ENCODE measurements at regions not wholly inside any gene's neighbourhood (a gene's known extent, or its start where the extent isn't known, plus 50 kb on each side); places are given as distances from the start of the nearest gene placed in this dataset.

DNA sequence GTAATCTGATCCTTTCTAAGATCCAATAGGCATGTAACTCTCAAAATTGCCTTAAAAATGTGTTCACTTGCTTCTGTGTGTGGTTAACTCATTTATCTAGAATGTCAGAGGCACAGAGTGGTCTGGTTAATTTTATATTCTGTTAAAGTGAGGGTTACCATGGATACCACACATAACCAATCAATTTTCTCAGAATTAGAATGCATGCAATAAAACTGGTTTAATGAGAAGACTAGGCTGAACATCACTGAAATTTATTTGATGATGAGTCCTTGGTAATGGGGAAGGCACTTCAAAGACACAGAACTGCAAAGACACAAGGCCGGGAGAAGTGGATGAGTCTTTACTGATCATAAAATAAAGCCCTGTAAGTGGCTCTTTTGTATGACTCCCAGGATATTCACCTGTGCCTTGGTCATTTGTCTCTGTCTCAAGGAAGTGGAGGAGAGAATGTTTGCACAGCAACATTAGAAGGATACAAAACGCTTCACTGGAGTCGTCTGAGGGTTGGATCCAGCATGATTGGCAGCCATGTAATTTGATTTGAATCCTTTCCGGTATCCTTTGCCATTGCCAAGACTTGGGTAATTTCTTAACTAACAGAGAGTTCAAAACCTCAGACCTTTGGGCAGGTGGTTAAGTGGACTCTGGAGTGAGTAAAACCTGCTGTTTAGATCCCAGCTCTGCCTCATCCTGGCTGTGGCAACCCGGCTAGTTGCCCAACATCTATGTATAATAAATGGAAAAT is 94.0 kb upstream of the RBPJ start (continued):
- TF ChIP-seq NR2C1 (IDR thresholded peaks at IDR 0.05) (no peak), TAF1 (IDR thresholded peaks at IDR 0.05; ENCODE audit: borderline replicate concordance, low read depth, low read length) (no peak), BMI1 (IDR thresholded peaks at IDR 0.05; ENCODE audit: borderline replicate concordance) (no peak), ATF7 (IDR thresholded peaks at IDR 0.05; ENCODE audit: low read depth) (no peak), HCFC1 (IDR thresholded peaks at IDR 0.05; ENCODE audit: low read length) (no peak), KAT2A (conservative IDR thresholded peaks at IDR 0.05; ENCODE audit: control insufficient read depth, low read depth, low read length) (no peak), RAD21 (IDR thresholded peaks at IDR 0.05; ENCODE audit: insufficient read depth, low read depth, low read length) (no peak)
- TF ChIP-seq, protein P1, sequence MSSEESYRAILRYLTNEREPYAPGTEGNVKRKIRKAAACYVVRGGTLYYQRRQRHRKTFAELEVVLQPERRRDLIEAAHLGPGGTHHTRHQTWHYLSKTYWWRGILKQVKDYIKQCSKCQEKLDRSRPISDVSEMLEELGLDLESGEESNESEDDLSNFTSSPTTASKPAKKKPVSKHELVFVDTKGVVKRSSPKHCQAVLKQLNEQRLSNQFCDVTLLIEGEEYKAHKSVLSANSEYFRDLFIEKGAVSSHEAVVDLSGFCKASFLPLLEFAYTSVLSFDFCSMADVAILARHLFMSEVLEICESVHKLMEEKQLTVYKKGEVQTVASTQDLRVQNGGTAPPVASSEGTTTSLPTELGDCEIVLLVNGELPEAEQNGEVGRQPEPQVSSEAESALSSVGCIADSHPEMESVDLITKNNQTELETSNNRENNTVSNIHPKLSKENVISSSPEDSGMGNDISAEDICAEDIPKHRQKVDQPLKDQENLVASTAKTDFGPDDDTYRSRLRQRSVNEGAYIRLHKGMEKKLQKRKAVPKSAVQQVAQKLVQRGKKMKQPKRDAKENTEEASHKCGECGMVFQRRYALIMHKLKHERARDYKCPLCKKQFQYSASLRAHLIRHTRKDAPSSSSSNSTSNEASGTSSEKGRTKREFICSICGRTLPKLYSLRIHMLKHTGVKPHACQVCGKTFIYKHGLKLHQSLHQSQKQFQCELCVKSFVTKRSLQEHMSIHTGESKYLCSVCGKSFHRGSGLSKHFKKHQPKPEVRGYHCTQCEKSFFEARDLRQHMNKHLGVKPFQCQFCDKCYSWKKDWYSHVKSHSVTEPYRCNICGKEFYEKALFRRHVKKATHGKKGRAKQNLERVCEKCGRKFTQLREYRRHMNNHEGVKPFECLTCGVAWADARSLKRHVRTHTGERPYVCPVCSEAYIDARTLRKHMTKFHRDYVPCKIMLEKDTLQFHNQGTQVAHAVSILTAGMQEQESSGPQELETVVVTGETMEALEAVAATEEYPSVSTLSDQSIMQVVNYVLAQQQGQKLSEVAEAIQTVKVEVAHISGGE (CRISPR knock-in tag; IDR thresholded peaks at IDR 0.05), result no peak

DNA sequence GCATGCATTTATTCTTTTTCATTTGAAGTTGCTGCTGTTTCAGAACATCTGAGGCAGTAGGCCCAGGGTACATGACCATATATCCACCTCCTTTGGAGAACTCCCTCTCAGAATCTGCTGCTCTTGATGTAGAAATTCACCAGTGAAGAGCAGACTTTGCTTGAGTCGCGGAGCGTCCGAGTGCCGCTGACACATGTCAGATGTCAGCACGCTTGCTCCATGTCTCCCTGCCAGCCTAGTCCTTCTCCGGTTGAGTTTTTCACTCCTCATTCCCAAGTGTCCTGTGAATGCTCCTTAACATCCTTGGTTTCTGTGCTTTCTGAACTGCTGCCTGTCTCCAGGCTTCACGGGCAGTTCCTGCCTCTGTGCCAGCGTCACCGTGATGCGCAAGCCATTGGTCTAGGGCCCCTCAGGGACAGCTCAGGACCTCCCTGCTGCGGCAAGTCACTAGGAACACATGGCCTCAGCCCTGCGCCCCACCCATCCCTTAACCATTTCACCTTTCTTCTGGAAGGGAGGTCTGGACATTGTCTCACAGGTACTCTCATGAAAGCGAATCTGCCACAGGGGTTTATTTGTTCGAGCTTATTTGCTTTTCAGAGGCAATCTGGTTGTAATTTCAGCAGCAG is 93.1 kb upstream of the RBPJ start:
- ATAC-seq (no peak), DNase-seq (ENCODE audit: low read depth, low spot score) (no peak), FAIRE-seq (no peak)
- ChIA-PET RAD21 (ENCODE audit: unreplicated experiment) (no interaction called here), SMC1A (ENCODE audit: uncharacterized antibody, unreplicated experiment) (interaction anchor here (0.7 to 1.8 kb wide), 2 partner anchors 8 to 98 kb away, joined by 3 to 5 read pairs; no protein-coding TSS in a partner anchor), CTCF (no interaction called here), POLR2A (no interaction called here)
- in situ Hi-C loops (cut with MboI), result no loop called here
- H3K4me2 ChIP-seq (ENCODE audit: control insufficient read depth, insufficient read depth), result no peak overlapping the region
- no peaks in the 10 kb centered on the region for H3K9me3 ChIP-seq (replicated peaks; ENCODE audit: control insufficient read depth, insufficient read depth, low read length)
- 76% methylated on average over 15 of the region's 15 CpGs for WGBS (ENCODE audit: insufficient coverage, insufficient replicate concordance, low lambda C conversion rate, missing lambda C conversion rate)
- H3K9ac ChIP-seq (ENCODE audit: control insufficient read depth, insufficient read depth, low read length), result no peak overlapping the region
- intact Hi-C loops (cut with micrococcal nuclease; ENCODE audit: unreplicated experiment), result no loop called here
- BruUV-seq (replicated peaks), result no TSS peak
- H3K27ac ChIP-seq (ENCODE audit: control insufficient read depth, insufficient read depth), result no peak overlapping the region
- H4K20me1 ChIP-seq (ENCODE audit: control insufficient read depth, insufficient read depth), result no peaks in the 10 kb centered on the region
- H3K4me3 ChIP-seq, result no peak overlapping the region
- no peak overlapping the region for H2AFZ ChIP-seq (ENCODE audit: control insufficient read depth, low read depth, low read length)
- no peaks in the 10 kb centered on the region for H3K4me1 ChIP-seq (ENCODE audit: control insufficient read depth, insufficient read depth, low read length)
- peaks cover 0 to 2% of the 10 kb centered on the region in 2 experiments; a peak in 1 of 4 replicates for H3K27me3 ChIP-seq (replicated peaks in 1 of 2; ENCODE audit: control insufficient read depth in 2 of 2, insufficient read depth in 2 of 2, low read length in 1 of 2)
- no peaks in the 10 kb centered on the region for H3K79me2 ChIP-seq (ENCODE audit: control insufficient read depth, insufficient read depth, low read length)
- no peaks in the 10 kb centered on the region for H3K36me3 ChIP-seq (ENCODE audit: control insufficient read depth in 2 of 2, insufficient read depth in 2 of 2, low read length in 1 of 2)
- TF ChIP-seq TBL1XR1 (IDR thresholded peaks at IDR 0.05; ENCODE audit: low read depth, low read length) (no peak), STAT1 (conservative IDR thresholded peaks at IDR 0.05) (no peak), RFX5 (IDR thresholded peaks at IDR 0.05; ENCODE audit: low read depth, low read length) (no peak), RB1 (IDR thresholded peaks at IDR 0.05; ENCODE audit: borderline replicate concordance) (no peak), CBFB (IDR thresholded peaks at IDR 0.05; ENCODE audit: low read depth) (no peak)
- TF ChIP-seq, protein P2, sequence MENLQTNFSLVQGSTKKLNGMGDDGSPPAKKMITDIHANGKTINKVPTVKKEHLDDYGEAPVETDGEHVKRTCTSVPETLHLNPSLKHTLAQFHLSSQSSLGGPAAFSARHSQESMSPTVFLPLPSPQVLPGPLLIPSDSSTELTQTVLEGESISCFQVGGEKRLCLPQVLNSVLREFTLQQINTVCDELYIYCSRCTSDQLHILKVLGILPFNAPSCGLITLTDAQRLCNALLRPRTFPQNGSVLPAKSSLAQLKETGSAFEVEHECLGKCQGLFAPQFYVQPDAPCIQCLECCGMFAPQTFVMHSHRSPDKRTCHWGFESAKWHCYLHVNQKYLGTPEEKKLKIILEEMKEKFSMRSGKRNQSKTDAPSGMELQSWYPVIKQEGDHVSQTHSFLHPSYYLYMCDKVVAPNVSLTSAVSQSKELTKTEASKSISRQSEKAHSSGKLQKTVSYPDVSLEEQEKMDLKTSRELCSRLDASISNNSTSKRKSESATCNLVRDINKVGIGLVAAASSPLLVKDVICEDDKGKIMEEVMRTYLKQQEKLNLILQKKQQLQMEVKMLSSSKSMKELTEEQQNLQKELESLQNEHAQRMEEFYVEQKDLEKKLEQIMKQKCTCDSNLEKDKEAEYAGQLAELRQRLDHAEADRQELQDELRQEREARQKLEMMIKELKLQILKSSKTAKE (IDR thresholded peaks at IDR 0.05; ENCODE audit: low read depth, poor library complexity, severe bottlenecking), result no peak
